GM19397 (cell line): ENCODE measurements at regions not wholly inside any gene's neighbourhood (a gene's known extent, or its start where the extent isn't known, plus 50 kb on each side); places are given as distances from the start of the nearest gene placed in this dataset.

Experiments
- ATAC-seq: cut with Tn5 transposase; IDR thresholded peaks from one replicate; pipeline ENCODE4 v1.9.1; 2021; ENCODE audit warnings: mild to moderate bottlenecking, moderate library complexity; ENCODE audit not compliant: unreplicated experiment

GRCh38 chr2:129133692-129134641 is 815.3 kb upstream of the HS6ST1 start:
- no peak for ATAC-seq

- no peak for ATAC-seq
Observed at GRCh38 chr2:129135017-129135416, 816.3 kb upstream of the HS6ST1 start.

- no peak for ATAC-seq
Observed at GRCh38 chr2:129139380-129139779, 820.7 kb upstream of the HS6ST1 start.

GRCh38 chr2:129142465-129142864 is 823.8 kb upstream of the HS6ST1 start:
- ATAC-seq, result no peak

GRCh38 chr2:129144082-129144791 is 825.6 kb upstream of the HS6ST1 start:
- no peak for ATAC-seq

- no peak for ATAC-seq
Observed at GRCh38 chr2:129152514-129152913, 827.0 kb upstream of the RAB6C start.

- ATAC-seq, result no peak
Observed at GRCh38 chr2:129160879-129161278, 818.6 kb upstream of the RAB6C start.

GRCh38 chr2:129164220-129164949 is 815.1 kb upstream of the RAB6C start:
- ATAC-seq, result no peak

- no peak for ATAC-seq
Observed at GRCh38 chr2:129165006-129165405, 814.5 kb upstream of the RAB6C start.

GRCh38 chr2:129167456-129167855 is 812.0 kb upstream of the RAB6C start:
- ATAC-seq, result no peak

- ATAC-seq, result no peak
Observed at GRCh38 chr2:129170570-129170969, 808.9 kb upstream of the RAB6C start.

GRCh38 chr2:129174143-129174542 is 805.3 kb upstream of the RAB6C start:
- ATAC-seq, result no peak

GRCh38 chr2:129175051-129175450 is 804.4 kb upstream of the RAB6C start:
- no peak for ATAC-seq

GRCh38 chr2:129176375-129176774 is 803.1 kb upstream of the RAB6C start:
- ATAC-seq, result no peak

GRCh38 chr2:129178356-129178755 is 801.1 kb upstream of the RAB6C start:
- no peak for ATAC-seq

- no peak for ATAC-seq
Observed at GRCh38 chr2:129179199-129179598, 800.3 kb upstream of the RAB6C start.

- ATAC-seq, result no peak
Observed at GRCh38 chr2:129180124-129180716, 799.2 kb upstream of the RAB6C start.

GRCh38 chr2:129181433-129181832 is 798.0 kb upstream of the RAB6C start:
- ATAC-seq, result no peak

GRCh38 chr2:129181963-129182362 is 797.5 kb upstream of the RAB6C start:
- ATAC-seq, result no peak

- no peak for ATAC-seq
Observed at GRCh38 chr2:129187343-129187742, 792.1 kb upstream of the RAB6C start.

- no peak for ATAC-seq
Observed at GRCh38 chr2:129188451-129188850, 791.0 kb upstream of the RAB6C start.
